Heart right ventricle (tissue), 16 donors: ENCODE measurements at regions not wholly inside any gene's neighbourhood (a gene's known extent, or its start where the extent isn't known, plus 50 kb on each side); places are given as distances from the start of the nearest gene placed in this dataset.
"Not testable (repeated sequence)": the region's sequence is repeated elsewhere in the genome, so short reads cannot be mapped to it uniquely, and the experiment has no call there.

Source experiments
- ATAC-seq, 8 donors: fragments of 200-7000 bp; cut with Tn5 transposase; one replicate each; pipeline ENCODE4 v1.9.1; 2020; ENCODE audit warnings: mild to moderate bottlenecking in 8 of 8, moderate library complexity in 8 of 8, moderate number of reproducible peaks in 1 of 8
- DNase-seq, 2 donors: peaks; one replicate each; pipeline ENCODE4 v3.0.0-alpha.2; 2020
- H3K27ac ChIP-seq, 10 donors: fragments of 200-600 bp; sonication (generic) in 2 of 10; one replicate each; pipeline versions ENCODE4 v1.5.0 to v1.8.0; 2020 to 2022; ENCODE audit warnings: mild to moderate bottlenecking in 3 of 10
- H3K27me3 ChIP-seq, 7 donors: fragments of 200-600 bp; one replicate each; pipeline ENCODE4 v1.8.0; 2021 to 2022; ENCODE audit warnings: mild to moderate bottlenecking in 2 of 7
- H3K36me3 ChIP-seq, 9 donors: fragments of 200-600 bp; sonication (generic) in 1 of 9; one replicate each; pipeline versions ENCODE4 v1.5.0 to v1.8.0; 2020 to 2022; ENCODE audit warnings: mild to moderate bottlenecking in 2 of 9
- H3K4me1 ChIP-seq, 9 donors: fragments of 200-600 bp; sonication (generic) in 1 of 9; one replicate each; pipeline versions ENCODE4 v1.5.0 to v1.8.0; 2020 to 2022; ENCODE audit warnings: mild to moderate bottlenecking in 4 of 9
- H3K4me3 ChIP-seq, 10 donors: fragments of 200-600 bp; sonication (generic) in 2 of 10; one replicate each; pipeline versions ENCODE4 v1.5.0 to v1.8.0; 2020 to 2022; ENCODE audit warnings: mild to moderate bottlenecking in 7 of 10, moderate library complexity in 2 of 10
- H3K9me3 ChIP-seq, 11 donors: fragments of 200-600 bp in 10 of 11; sonication (generic) in 2 of 11; one replicate each; pipeline versions ENCODE4 v1.5.0 to v1.8.0; 2013 to 2022; ENCODE audit warnings: mild to moderate bottlenecking in 2 of 11, control low read depth in 1 of 11, moderate library complexity in 1 of 11
- CTCF ChIP-seq, 9 donors: fragments of 200-600 bp; sonication (generic) in 2 of 9; IDR thresholded peaks; one replicate each; pipeline versions ENCODE4 v1.5.0 to v1.8.0; 2021 to 2022; ENCODE audit warnings: antibody characterized with exemption in 9 of 9, mild to moderate bottlenecking in 5 of 9, moderate library complexity in 1 of 9
- WGBS, 2 donors: extraction: QIAGEN DNeasy Blood & Tissue Kit; methylation state at CpG; one replicate each; pipeline ENCODE4 v1.1.7; 2013; ENCODE audit warnings: inconsistent platforms in 1 of 2; 5-methylcytosine and 5-hydroxymethylcytosine counted together
- intact Hi-C, 10 donors: fragments of 100-400 bp; cut with DNase I; formaldehyde crosslinking; loops; one replicate each; pipeline versions ENCODE4 v1.11.1 to v1.14.2; 2022
- donor health status: Arrhythmogenic right ventricular cardiomyopathy.
- donor health status: ischemic (EF 13 %, LVEDD 7.1; RV severe dilation, severe dysfunction).
- donor health status: healthy with polysubstance abuse.
- donor health status: DM: no; HTN: yes; CAD: no.
- donor health status: DM: no; HTN: no; CAD: no.
- donor health status: ischemic (EF 25% LVEDD 6.9; RV normal size, moderate dysfunction).
- donor health status: ischemic (EF 25% LVEDD 5.7; RV mildly dilated, moderate dysfunction).
- donor health status: healthy.
- donor health status: DM: yes; HTN: yes; CAD: no.
- donor health status: Ischemic cardiomyopathy.
- donor health status: ischemic (EF 35%, LVEDD 5.7; RV mildly dilated, moderate dysfunction).
- donor health status: nonischemic (EF 11% LVEDD 7.7; RV severe dilation, severe dysfunction).
- donor health status: DM: yes; HTN: yes; CAD: no.
- donor health status: PGD.
- donor health status: ischemic (EF 29% LVEDD 5.4; RV normal size, mild dysfunction).
- donor health status: nonischemic (EF 23%, LVEDD 6.1; RV moderate dilation, normal function).

- no peaks in the 10 kb centered on the region for H3K4me1 ChIP-seq
- H3K27me3 ChIP-seq: no peaks in the 10 kb centered on the region
- DNase-seq: no peak
- no peak overlapping the region for H3K4me3 ChIP-seq
- 79 to 81% methylated on average over 7 of the region's 7 CpGs for WGBS, 2 donors
- no peaks in the 10 kb centered on the region for H3K9me3 ChIP-seq
- no peaks in the 10 kb centered on the region for H3K36me3 ChIP-seq
- no peak for TF ChIP-seq CTCF (IDR thresholded peaks at IDR 0.05)
- intact Hi-C loops: no loop called here
- ATAC-seq: peak in 2 of 8 donors; percentile 27 to 48
- no peak overlapping the region for H3K27ac ChIP-seq
Observed at GRCh38 chr14:105767315-105767714, 240.9 kb downstream of the TMEM121 start.

GRCh38 chr14:105768039-105768438 is 241.7 kb downstream of the TMEM121 start:
- peak in 1 of 8 donors; percentile 46 for ATAC-seq
- H3K4me1 ChIP-seq, H3K4me3 ChIP-seq, intact Hi-C loops, H3K36me3 ChIP-seq, DNase-seq, H3K27ac ChIP-seq, H3K9me3 ChIP-seq, H3K27me3 ChIP-seq: not testable (repeated sequence)
- WGBS, 2 donors: 82 to 83% methylated on average over 9 to 14 of the region's 17 CpGs

GRCh38 chr14:105769061-105769730 is 242.8 kb downstream of the TMEM121 start:
- H3K9me3 ChIP-seq, ATAC-seq, H3K36me3 ChIP-seq, intact Hi-C loops, H3K27ac ChIP-seq, H3K27me3 ChIP-seq, H3K4me1 ChIP-seq, H3K4me3 ChIP-seq, DNase-seq: not testable (repeated sequence)
- 90% methylated on average over 31 to 33 of the region's 35 CpGs for WGBS, 2 donors

GRCh38 chr14:105770619-105771216 is 244.3 kb downstream of the TMEM121 start:
- WGBS, 2 donors: 79 to 82% methylated on average over 10 to 13 of the region's 14 CpGs
- H3K9me3 ChIP-seq, H3K27me3 ChIP-seq, DNase-seq, H3K36me3 ChIP-seq, intact Hi-C loops, H3K4me3 ChIP-seq, ATAC-seq, H3K4me1 ChIP-seq, H3K27ac ChIP-seq: not testable (repeated sequence)

GRCh38 chr14:105771261-105772226 is 245.2 kb downstream of the TMEM121 start:
- H3K36me3 ChIP-seq, H3K9me3 ChIP-seq, H3K27ac ChIP-seq, DNase-seq, H3K4me1 ChIP-seq, H3K27me3 ChIP-seq, intact Hi-C loops, H3K4me3 ChIP-seq: not testable (repeated sequence)
- WGBS, 2 donors: 81 to 85% methylated on average over 25 to 26 of the region's 35 CpGs
- peak in 4 of 8 donors; percentile 24 to 51 (median 29) for ATAC-seq

GRCh38 chr14:105772710-105773250 is 246.4 kb downstream of the TMEM121 start:
- H3K4me3 ChIP-seq, H3K36me3 ChIP-seq, intact Hi-C loops, H3K27me3 ChIP-seq, H3K4me1 ChIP-seq, ATAC-seq, H3K9me3 ChIP-seq, DNase-seq, H3K27ac ChIP-seq: not testable (repeated sequence)
- WGBS, 2 donors: 62 to 63% methylated on average over 11 of the region's 11 CpGs
